Lower lobe of right lung (tissue), 2 donors: ENCODE measurements at regions not wholly inside any gene's neighbourhood (a gene's known extent, or its start where the extent isn't known, plus 50 kb on each side); places are given as distances from the start of the nearest gene placed in this dataset.

Experiments
- ATAC-seq, 2 donors: fragments of 200-7000 bp; cut with Tn5 transposase; one replicate each; pipeline ENCODE4 v1.9.1; 2020 to 2022; ENCODE audit warnings: mild to moderate bottlenecking in 2 of 2, moderate library complexity in 2 of 2
- DNase-seq: peaks from one replicate; pipeline ENCODE4 v3.0.0-alpha.2; 2020
- H3K27ac ChIP-seq: fragments of 200-600 bp; one replicate; pipeline ENCODE4 v1.8.0; 2022
- H3K27me3 ChIP-seq: fragments of 200-600 bp; one replicate; pipeline ENCODE4 v1.8.0; 2022; ENCODE audit warnings: low read depth
- H3K36me3 ChIP-seq: fragments of 200-600 bp; one replicate; pipeline ENCODE4 v1.8.0; 2022; ENCODE audit warnings: mild to moderate bottlenecking
- H3K4me1 ChIP-seq: fragments of 200-600 bp; one replicate; pipeline ENCODE4 v1.8.0; 2022
- H3K4me3 ChIP-seq: fragments of 200-600 bp; one replicate; pipeline ENCODE4 v1.8.0; 2022; ENCODE audit warnings: mild to moderate bottlenecking
- H3K9me3 ChIP-seq: fragments of 200-600 bp; one replicate; pipeline ENCODE4 v1.8.0; 2022
- intact Hi-C: fragments of 100-400 bp; cut with DNase I; formaldehyde crosslinking; loops from one replicate; pipeline ENCODE4 v1.11.0; 2022
- TF ChIP-seq, protein P1 (sequence below): fragments of 200-600 bp; IDR thresholded peaks from one replicate; pipeline ENCODE4 v1.8.0; 2022; ENCODE audit warnings: antibody characterized with exemption, mild to moderate bottlenecking
- donor health status: DM: no; HTN: yes; CAD: no; lungs with severe emphysema.

DNA sequence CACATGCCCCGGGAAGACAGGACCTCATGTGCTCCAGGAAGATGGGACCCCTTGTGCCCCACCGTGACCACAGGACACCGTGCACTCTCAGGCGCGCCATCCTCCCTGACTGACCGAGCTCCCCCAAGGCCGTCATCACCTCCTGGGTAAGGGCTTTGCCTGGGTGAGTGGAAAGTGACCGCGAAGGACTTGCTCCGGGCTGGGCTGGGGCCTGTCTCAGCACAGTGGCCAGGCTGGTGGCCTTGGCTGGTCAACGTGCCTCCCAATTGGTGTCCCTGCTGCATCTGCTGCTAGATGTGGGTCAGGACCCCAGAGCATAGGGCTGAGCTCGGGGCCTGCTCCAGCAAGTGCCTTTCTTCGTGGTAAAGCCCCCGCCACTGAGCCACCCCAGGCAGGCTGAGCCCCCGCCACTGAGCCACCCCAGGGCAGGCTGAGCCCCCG lies 69.7 kb upstream of the CTDP1 start:
- no peaks in the 10 kb centered on the region for H3K9me3 ChIP-seq
- peaks cover 3% of the 10 kb centered on the region for H3K27me3 ChIP-seq
- ATAC-seq (no peak), DNase-seq (peak; percentile 25)
- no peak overlapping the region for H3K4me3 ChIP-seq
- no peaks in the 10 kb centered on the region for H3K4me1 ChIP-seq
- intact Hi-C loops: no loop called here
- H3K36me3 ChIP-seq: no peaks in the 10 kb centered on the region
- no peak overlapping the region for H3K27ac ChIP-seq
- TF ChIP-seq, protein P1, sequence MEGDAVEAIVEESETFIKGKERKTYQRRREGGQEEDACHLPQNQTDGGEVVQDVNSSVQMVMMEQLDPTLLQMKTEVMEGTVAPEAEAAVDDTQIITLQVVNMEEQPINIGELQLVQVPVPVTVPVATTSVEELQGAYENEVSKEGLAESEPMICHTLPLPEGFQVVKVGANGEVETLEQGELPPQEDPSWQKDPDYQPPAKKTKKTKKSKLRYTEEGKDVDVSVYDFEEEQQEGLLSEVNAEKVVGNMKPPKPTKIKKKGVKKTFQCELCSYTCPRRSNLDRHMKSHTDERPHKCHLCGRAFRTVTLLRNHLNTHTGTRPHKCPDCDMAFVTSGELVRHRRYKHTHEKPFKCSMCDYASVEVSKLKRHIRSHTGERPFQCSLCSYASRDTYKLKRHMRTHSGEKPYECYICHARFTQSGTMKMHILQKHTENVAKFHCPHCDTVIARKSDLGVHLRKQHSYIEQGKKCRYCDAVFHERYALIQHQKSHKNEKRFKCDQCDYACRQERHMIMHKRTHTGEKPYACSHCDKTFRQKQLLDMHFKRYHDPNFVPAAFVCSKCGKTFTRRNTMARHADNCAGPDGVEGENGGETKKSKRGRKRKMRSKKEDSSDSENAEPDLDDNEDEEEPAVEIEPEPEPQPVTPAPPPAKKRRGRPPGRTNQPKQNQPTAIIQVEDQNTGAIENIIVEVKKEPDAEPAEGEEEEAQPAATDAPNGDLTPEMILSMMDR: no peak

DNA sequence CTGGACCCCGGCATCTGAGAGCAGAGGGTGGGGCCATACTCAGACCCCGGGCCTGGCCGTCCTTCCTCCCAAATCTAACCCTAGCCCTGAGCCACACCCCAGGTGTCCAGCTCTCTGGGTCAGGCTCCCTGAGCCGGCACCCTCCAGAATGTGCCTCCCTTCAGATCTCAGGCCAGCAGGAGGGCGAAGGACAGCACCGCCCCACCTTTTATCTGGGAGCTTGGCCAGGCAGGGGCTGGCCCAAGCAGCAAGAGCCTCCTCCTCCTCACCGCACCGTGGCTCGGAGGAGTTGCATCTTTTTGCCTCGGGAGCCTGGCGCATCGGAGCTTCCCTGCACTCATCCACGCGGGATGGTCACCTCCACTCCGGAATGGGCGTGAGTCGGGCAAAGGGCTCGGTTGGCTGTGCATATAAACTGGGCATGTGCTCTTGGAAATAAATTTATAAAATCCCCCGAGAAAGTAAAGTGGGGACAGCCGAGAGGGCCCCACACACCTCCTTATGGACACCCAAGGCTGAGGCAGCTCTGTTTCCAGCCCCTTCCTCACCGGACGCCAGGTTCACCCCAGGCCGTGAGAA lies 69.1 kb upstream of the CTDP1 start:
- H3K9me3 ChIP-seq: no peaks in the 10 kb centered on the region
- ATAC-seq (no peak), DNase-seq (peak; percentile 24)
- no peaks in the 10 kb centered on the region for H3K36me3 ChIP-seq
- no peaks in the 10 kb centered on the region for H3K4me1 ChIP-seq
- TF ChIP-seq, protein P1: no peak
- no peak overlapping the region for H3K4me3 ChIP-seq
- intact Hi-C loops: no loop called here
- H3K27me3 ChIP-seq: peaks cover 3% of the 10 kb centered on the region
- H3K27ac ChIP-seq: no peak overlapping the region

DNA sequence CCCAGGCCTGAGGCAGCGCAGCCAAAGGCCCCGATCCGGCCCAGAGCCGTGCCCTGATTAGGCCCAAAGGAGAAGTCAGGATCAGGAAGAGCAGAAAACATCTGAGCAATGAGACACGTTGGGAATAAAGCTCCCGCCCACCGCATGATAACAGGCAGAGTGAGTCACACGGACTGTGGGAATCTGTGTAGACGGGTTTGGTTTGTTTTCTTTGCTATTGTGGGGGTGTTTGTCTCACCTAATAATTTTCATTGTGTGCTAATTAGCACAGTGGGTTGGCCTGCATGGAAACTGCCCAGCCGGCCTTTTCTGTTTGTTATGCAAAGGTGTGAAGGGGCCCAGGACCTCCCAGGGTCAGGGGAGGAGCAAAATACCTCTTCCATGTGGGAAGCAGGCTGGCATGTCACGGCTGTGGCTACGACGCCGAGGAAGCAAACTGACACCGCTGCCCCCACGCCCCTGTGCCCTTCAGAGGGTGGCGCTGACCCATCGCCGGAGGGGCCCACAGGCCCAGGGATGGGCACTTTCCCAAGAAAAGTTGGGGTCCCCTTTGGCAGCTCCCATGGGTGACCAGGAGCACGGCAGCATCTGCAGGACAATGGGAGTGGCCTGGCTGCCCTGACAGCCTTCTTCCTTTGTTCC lies 68.4 kb upstream of the CTDP1 start:
- ATAC-seq (peak in 1 of 2 donors; percentile 7), DNase-seq (peak; percentile 22)
- no peaks in the 10 kb centered on the region for H3K9me3 ChIP-seq
- no peak overlapping the region for H3K4me3 ChIP-seq
- TF ChIP-seq, protein P1: no peak
- intact Hi-C loops: no loop called here
- peaks cover 5% of the 10 kb centered on the region for H3K27me3 ChIP-seq
- no peak overlapping the region for H3K27ac ChIP-seq
- H3K4me1 ChIP-seq: no peaks in the 10 kb centered on the region
- H3K36me3 ChIP-seq: no peaks in the 10 kb centered on the region

DNA sequence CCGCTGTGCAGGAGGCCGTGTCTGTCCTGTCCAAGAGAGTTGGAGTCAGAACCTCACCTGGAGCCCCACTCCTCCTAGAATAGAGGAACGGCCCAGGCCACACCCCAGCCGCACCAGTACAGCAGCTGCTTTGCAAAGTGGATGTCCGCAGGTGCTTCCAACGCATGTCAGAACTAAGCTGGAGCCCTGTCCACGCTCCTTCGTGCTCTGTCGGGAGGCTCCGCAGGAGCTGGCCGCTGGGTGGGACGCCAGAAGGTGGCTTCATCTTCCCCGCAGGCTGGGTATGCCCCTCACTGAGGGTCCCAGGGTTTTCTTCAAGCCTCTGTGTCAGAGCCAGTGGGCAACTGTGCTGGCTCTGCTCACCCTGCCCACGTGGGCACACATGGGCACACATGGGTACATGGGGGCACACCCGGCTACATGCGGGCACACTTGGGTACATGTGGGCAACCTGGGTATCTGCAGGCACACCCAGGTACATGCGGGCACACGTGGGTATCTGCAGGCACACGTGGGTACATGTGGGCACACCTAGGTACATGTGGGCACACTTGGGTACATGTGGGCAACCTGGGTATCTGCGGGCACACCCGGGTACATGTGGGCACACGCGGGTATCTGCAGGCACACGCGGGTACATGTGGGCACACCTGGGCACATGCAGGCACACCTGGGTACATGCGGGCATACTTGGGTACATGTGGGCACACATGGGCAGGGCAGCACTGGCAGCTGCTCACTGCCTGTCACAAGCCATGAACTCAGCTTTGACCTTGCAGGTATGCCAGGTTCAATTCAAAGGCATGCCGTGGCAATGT lies 67.1 kb upstream of the CTDP1 start:
- H3K27ac ChIP-seq: no peak overlapping the region
- no peaks in the 10 kb centered on the region for H3K4me1 ChIP-seq
- H3K9me3 ChIP-seq: no peaks in the 10 kb centered on the region
- H3K4me3 ChIP-seq: no peak overlapping the region
- TF ChIP-seq, protein P1: no peak
- H3K27me3 ChIP-seq: peaks cover 9% of the 10 kb centered on the region
- peak; percentile 30 for DNase-seq
- ATAC-seq: no peak
- H3K36me3 ChIP-seq: no peaks in the 10 kb centered on the region
- intact Hi-C loops: no loop called here

DNA sequence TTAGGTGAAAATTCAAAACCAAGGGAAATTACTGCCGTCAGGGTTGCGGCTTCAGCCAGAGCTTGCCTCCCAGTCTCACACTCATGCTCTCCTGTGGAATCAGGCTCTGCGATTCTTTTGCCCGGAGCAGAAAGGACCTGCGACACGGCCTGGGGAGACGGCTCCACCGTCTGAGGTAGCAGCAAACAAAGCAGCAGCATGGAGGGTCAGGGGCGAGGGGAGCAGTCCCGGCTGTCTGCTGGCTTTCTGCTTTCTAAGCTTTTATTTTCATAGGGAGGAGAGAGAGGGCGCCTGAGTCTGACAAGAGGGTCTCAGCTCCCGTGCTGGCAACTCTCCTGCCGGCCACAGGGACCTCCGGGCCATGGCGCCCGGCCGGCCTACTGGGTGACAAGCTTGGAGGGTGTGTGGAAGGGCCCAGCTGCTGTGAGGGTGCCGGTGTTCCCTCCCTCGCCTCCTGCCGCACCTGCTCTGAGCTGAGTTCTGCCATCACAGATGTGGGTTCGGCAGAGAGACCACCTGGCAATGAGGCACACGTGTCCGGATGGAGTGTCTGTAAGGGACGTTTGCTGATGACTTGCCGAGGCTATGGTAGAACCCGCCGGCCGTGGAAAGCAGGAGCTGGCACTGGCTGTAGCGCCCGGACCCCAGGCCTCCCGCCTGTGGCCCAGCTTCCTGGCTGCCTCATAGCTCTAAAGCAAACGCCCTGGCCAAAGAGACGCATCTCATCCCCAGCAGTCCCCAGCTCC lies 66.2 kb upstream of the CTDP1 start:
- DNase-seq (peak; percentile 41), ATAC-seq (no peak)
- peaks cover 9% of the 10 kb centered on the region for H3K27me3 ChIP-seq
- intact Hi-C loops: no loop called here
- no peaks in the 10 kb centered on the region for H3K9me3 ChIP-seq
- TF ChIP-seq, protein P1: no peak
- no peak overlapping the region for H3K27ac ChIP-seq
- H3K36me3 ChIP-seq: no peaks in the 10 kb centered on the region
- no peak overlapping the region for H3K4me3 ChIP-seq
- H3K4me1 ChIP-seq: no peaks in the 10 kb centered on the region
